Breast epithelium (tissue), 4 donors: ENCODE measurements at regions not wholly inside any gene's neighbourhood (a gene's known extent, or its start where the extent isn't known, plus 50 kb on each side); places are given as distances from the start of the nearest gene placed in this dataset.

Experiments used
- DNase-seq, 2 donors: peaks; one replicate each; pipeline ENCODE4 v3.0.0-alpha.2; 2019; ENCODE audit warnings: low spot score in 2 of 2
- H3K27ac ChIP-seq, 2 donors: fragments of 200-600 bp; sonication (generic) in 1 of 2; one replicate each; pipeline ENCODE4 v1.5.1; 2016 to 2019; ENCODE audit warnings: mild to moderate bottlenecking in 1 of 2
- H3K27me3 ChIP-seq, 2 donors: fragments of 200-600 bp; sonication (generic) in 1 of 2; one replicate each; pipeline versions ENCODE4 v1.5.1 to v1.6.0; 2017 to 2019; ENCODE audit warnings: control low read depth in 1 of 2, mild to moderate bottlenecking in 1 of 2
- H3K36me3 ChIP-seq: fragments of 200-600 bp; one replicate; pipeline ENCODE4 v1.5.1; 2019
- H3K4me1 ChIP-seq, 2 donors: fragments of 200-600 bp; sonication (generic); one replicate each; pipeline ENCODE4 v1.5.1; 2016 to 2019; ENCODE audit warnings: control low read depth in 1 of 2
- H3K4me3 ChIP-seq, 3 donors: fragments of 200-600 bp; sonication (generic); 1 replicate in 2 of 3; 2 replicates in 1 of 3; pipeline ENCODE4 v1.5.1; 2016 to 2019; ENCODE audit warnings: mild to moderate bottlenecking in 3 of 3, moderate library complexity in 2 of 3
- H3K9me3 ChIP-seq, 2 donors: fragments of 200-600 bp; sonication (generic) in 1 of 2; one replicate each; pipeline ENCODE4 v1.5.1; 2016 to 2019; ENCODE audit warnings: control low read depth in 1 of 2
- CTCF ChIP-seq, 3 donors: fragments of 450-650 bp; IDR thresholded peaks; one replicate each; pipeline ENCODE4 v1.5.1; 2016 to 2017; ENCODE audit warnings: antibody characterized with exemption in 3 of 3, mild to moderate bottlenecking in 3 of 3, moderate library complexity in 3 of 3
- POLR2A ChIP-seq: fragments of 450-650 bp; IDR thresholded peaks from one replicate; pipeline ENCODE4 v1.6.1; 2016; ENCODE audit warnings: antibody characterized with exemption, mild to moderate bottlenecking, moderate library complexity
- POLR2AphosphoS5 ChIP-seq, 3 donors: sonication (generic); formaldehyde crosslinking; IDR thresholded peaks; one replicate each; pipeline ENCODE4 v1.6.1; 2017; ENCODE audit warnings: antibody characterized with exemption in 3 of 3
- intact Hi-C: fragments of 100-400 bp; cut with DNase I; formaldehyde crosslinking; loops from one replicate; pipeline ENCODE4 v1.15.1; 2023; ENCODE audit warnings: low total_unique reads

- Histone ChIP-seq H3K36me3 (no peaks in the 10 kb centered on the region), H3K9me3 (no peaks in the 10 kb centered on the region), H3K27me3 (no peaks in the 10 kb centered on the region), H3K27ac (peak overlapping the region in 1 of 2 donors; percentile 14), H3K4me3 (no peak overlapping the region), H3K4me1 (peaks cover 0 to 5% of the 10 kb centered on the region in 2 donors)
- intact Hi-C loops = no loop called here
- TF ChIP-seq CTCF (IDR thresholded peaks at IDR 0.05) (no peak), POLR2A (no peak), POLR2AphosphoS5 (IDR thresholded peaks at IDR 0.05) (no peak)
- DNase-seq = peak in 1 of 2 donors; percentile 34
These were observed 66.0 kb upstream of the CDH4 start for GRCh38 chr20:61185841-61186601.

- no peak overlapping the region for H3K4me3 ChIP-seq
- H3K9me3 ChIP-seq = no peaks in the 10 kb centered on the region
- no peaks in the 10 kb centered on the region for H3K27me3 ChIP-seq
- peaks cover 0 to 5% of the 10 kb centered on the region in 2 donors for H3K4me1 ChIP-seq
- H3K36me3 ChIP-seq = no peaks in the 10 kb centered on the region
- H3K27ac ChIP-seq = no peak overlapping the region
- TF ChIP-seq POLR2A (no peak), POLR2AphosphoS5 (IDR thresholded peaks at IDR 0.05) (no peak), CTCF (IDR thresholded peaks at IDR 0.05) (no peak)
- no peak for DNase-seq
- intact Hi-C loops = no loop called here
These were observed 65.1 kb upstream of the CDH4 start for GRCh38 chr20:61186771-61187472.

- Histone ChIP-seq H3K4me1 (peaks cover 0 to 5% of the 10 kb centered on the region in 2 donors), H3K36me3 (no peaks in the 10 kb centered on the region), H3K27ac (no peak overlapping the region), H3K27me3 (no peaks in the 10 kb centered on the region), H3K9me3 (no peaks in the 10 kb centered on the region), H3K4me3 (no peak overlapping the region)
- intact Hi-C loops = no loop called here
- TF ChIP-seq CTCF (IDR thresholded peaks at IDR 0.05) (no peak), POLR2AphosphoS5 (IDR thresholded peaks at IDR 0.05) (no peak), POLR2A (no peak)
- no peak for DNase-seq
These were observed 62.5 kb upstream of the CDH4 start for GRCh38 chr20:61189534-61189933.

GRCh38 chr20:61191096-61191495 is 61.0 kb upstream of the CDH4 start:
- no peak overlapping the region for H3K4me3 ChIP-seq
- H3K36me3 ChIP-seq = no peaks in the 10 kb centered on the region
- intact Hi-C loops = no loop called here
- DNase-seq = no peak
- H3K4me1 ChIP-seq = peaks cover 0 to 5% of the 10 kb centered on the region in 2 donors
- TF ChIP-seq POLR2A (no peak), POLR2AphosphoS5 (IDR thresholded peaks at IDR 0.05) (no peak), CTCF (IDR thresholded peaks at IDR 0.05) (no peak)
- H3K27me3 ChIP-seq = peaks cover 0 to 3% of the 10 kb centered on the region in 2 donors
- H3K27ac ChIP-seq = no peak overlapping the region
- no peaks in the 10 kb centered on the region for H3K9me3 ChIP-seq

- intact Hi-C loops = no loop called here
- H3K27ac ChIP-seq = no peak overlapping the region
- peaks cover 0 to 6% of the 10 kb centered on the region in 2 donors for H3K27me3 ChIP-seq
- no peaks in the 10 kb centered on the region for H3K36me3 ChIP-seq
- no peak overlapping the region for H3K4me3 ChIP-seq
- no peak for TF ChIP-seq POLR2AphosphoS5 (IDR thresholded peaks at IDR 0.05)
- no peak for TF ChIP-seq POLR2A
- no peak for TF ChIP-seq CTCF (IDR thresholded peaks at IDR 0.05)
- H3K4me1 ChIP-seq = no peaks in the 10 kb centered on the region
- DNase-seq = no peak
- H3K9me3 ChIP-seq = no peaks in the 10 kb centered on the region
These were observed 59.6 kb upstream of the CDH4 start for GRCh38 chr20:61192337-61192950.
